HG03442 (cell line): ENCODE measurements at regions not wholly inside any gene's neighbourhood (a gene's known extent, or its start where the extent isn't known, plus 50 kb on each side); places are given as distances from the start of the nearest gene placed in this dataset.
A peak's percentile ranks its signal among the peaks of the same experiment; 100 is the strongest.

Experiments used
- ATAC-seq: cut with Tn5 transposase; IDR thresholded peaks from one replicate; pipeline ENCODE4 v1.9.1; 2021; ENCODE audit warnings: mild to moderate bottlenecking, moderate library complexity; ENCODE audit not compliant: unreplicated experiment

GRCh38 chr2:118255301-118255700 is 167.0 kb downstream of the INSIG2 start:
- ATAC-seq: no peak

DNA sequence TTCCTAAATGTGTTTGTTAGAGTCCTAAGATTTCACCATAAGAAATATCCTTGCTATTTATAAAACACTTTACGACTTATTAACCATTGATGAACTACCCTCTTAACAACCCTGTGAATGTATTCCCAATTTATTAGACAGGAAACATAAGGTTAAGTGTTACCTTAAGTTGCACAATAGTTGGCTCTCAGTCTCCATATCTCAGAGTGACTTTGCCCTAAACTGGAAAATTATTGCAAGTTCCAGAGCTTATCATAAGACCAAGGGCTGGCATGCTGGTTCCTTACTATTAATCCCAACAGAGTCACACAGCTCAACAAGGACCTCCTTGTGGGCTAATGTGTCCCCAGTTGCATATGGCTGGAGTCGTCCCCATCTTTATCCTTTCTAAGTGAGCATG is 165.8 kb downstream of the INSIG2 start:
- no peak for ATAC-seq

DNA sequence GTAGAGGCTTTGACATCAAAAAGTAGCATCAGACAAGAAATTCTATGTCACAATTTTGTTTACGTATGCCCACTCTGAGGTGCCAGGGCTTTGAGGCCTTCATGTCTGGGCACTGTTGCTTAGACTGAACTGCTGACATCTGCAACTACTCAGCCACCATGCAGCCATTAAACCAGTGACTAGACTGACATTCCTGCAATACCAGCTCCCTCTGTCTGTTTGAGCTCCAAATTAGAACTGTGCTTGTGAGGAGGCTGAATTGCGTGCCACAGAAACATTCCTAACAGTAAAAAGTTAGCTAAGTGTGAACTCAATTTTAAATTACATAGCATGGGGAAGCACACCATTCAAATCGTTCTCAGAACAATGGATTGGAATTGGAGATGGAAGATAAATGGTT is 163.2 kb downstream of the INSIG2 start:
- no peak for ATAC-seq

- no peak for ATAC-seq
These were observed 162.2 kb downstream of the INSIG2 start for GRCh38 chr2:118250463-118250862.

DNA sequence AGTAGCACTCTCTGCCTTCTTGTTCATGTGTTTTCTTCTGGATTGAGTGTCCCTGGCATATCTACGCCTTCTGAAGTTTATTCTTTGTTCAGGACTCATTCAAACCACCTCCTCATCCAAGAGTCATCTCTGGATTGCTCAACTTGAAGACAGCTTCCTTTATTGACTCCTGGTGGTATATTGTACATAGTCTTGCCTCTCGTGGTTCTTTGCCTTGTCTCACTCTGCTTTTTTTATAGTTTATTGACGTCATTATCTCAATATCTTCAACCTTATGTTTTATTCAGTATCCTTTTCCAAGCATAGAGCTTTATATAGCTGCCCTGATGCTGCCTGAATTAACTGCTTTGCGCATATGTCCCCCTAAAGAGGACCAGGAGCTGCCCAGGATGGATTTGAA is 161.7 kb downstream of the INSIG2 start:
- peak; percentile 22 for ATAC-seq

DNA sequence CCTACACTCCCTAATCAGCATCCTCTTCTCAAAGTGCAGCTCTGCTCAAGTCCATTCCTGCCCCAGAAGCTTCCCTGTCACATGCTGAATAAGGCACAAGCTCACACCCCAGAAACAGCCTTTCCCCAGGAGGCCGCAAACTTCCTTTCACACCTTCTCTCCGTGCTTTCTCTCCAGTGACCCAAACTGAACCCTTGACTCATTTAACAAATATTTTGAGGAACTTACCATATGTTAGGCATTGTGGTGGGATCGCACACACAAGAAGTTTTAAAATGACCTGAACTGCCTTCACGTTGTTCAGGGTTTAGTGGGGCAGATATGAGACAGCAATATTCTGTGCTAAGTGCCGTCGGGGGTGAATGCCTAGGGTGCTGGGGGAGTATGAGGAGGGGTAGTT is 161.3 kb downstream of the INSIG2 start:
- ATAC-seq: peak; percentile 88

- ATAC-seq: no peak
These were observed 158.5 kb downstream of the INSIG2 start for GRCh38 chr2:118246726-118247125.

GRCh38 chr2:118246079-118246478 is 157.8 kb downstream of the INSIG2 start:
- ATAC-seq: no peak

DNA sequence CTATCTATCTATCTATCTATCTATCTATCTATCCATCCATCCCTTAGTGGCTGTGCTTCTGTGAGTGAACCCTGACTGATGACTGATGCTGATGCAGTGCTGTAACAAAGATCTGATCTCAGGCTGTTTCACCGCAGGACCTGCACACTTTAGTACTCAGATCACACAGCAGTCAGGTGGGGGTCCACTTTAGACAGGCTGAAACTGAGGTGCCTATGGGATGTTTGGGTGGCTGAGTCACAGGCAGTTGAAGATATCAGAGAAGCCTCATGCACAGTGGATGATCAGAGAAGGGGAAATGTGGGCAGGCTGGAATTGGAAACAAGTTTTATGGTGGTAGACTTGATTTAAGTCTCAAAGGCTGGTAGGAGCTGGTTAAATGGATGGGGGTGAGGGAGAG is 156.4 kb downstream of the INSIG2 start:
- no peak for ATAC-seq

GRCh38 chr2:118243031-118243430 is 154.8 kb downstream of the INSIG2 start:
- ATAC-seq: no peak

DNA sequence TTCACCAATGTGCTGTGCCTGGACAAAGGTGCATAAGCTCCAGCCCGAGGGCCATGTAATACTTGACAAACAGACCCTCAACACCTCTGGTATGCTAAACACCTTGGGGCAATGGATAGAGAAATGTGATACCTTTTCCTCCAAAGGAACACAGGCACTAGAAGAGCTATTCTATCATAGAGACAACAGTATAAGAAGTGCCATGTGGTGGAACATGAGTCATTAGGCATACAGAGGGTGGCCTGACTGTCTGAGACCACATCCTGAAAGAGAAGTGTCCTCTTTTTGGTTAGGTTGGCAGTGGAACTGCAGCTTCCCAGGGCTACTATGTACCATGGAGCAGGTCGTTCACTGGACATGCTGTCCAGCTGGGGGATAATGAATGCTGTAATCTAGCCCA is 153.9 kb downstream of the INSIG2 start:
- peak; percentile 88 for ATAC-seq

GRCh38 chr2:118241128-118241527 is 152.9 kb downstream of the INSIG2 start:
- no peak for ATAC-seq

- no peak for ATAC-seq
These were observed 152.0 kb downstream of the INSIG2 start for GRCh38 chr2:118240276-118240675.

GRCh38 chr2:118239284-118239683 is 151.0 kb downstream of the INSIG2 start:
- ATAC-seq: no peak

DNA sequence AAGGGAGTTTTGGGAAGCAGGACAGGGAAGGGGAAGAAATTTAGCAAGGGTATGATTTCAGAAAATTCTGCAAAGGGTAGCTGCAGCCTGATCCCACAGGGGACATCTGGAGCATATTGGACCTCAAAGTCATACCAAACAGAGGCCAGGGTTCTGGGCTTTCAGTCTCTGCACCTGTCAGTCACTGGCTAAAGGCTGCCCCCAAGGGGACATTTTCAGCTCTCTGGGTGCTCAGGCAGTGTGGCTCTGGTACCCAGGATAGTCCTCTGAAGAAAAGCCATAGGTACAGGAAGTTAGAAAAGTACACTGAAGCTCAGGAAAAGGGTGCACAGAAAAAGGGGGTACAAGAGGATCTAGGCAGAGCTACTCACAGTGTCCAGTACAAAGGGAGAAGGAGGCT is 149.2 kb downstream of the INSIG2 start:
- ATAC-seq: no peak

DNA sequence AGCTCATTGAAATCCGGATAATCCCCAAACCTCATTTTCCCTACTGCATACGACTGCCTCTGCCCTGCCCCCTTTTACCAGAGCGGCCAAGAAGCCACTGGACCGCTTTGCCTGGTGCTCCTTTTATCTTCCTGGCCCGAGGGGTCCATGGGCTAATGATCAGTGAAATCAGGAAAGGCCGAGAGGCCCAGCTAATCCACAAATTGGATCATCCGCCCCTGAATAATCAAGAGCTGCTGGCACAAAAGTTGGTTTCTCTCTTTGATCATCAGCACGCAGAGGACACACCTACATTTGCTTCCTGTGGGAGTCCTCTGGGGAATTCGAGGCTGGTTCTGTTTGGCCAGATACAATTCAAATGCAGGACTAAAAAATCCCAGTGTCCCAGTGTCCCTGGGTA is 144.5 kb downstream of the INSIG2 start:
- no peak for ATAC-seq

DNA sequence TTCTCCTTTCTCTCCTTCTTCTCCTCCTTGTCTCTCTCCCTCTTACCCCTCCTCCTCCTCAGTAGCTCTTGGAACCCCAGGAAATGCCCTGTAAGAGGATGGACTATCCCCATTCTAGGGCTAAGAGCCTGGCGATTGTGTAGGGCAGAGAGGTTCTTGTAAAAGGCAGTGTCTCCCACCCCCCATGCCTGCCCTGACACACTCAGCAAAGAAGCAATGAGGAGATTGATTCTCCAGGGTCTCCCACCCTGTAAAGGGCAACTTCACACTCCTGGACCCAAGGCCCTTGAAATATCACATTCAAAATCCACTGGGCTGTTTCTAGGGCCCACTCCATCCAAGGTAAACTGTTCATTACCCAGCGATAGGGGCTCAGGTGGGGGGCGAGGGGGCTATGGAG is 144.1 kb downstream of the INSIG2 start:
- ATAC-seq: no peak

DNA sequence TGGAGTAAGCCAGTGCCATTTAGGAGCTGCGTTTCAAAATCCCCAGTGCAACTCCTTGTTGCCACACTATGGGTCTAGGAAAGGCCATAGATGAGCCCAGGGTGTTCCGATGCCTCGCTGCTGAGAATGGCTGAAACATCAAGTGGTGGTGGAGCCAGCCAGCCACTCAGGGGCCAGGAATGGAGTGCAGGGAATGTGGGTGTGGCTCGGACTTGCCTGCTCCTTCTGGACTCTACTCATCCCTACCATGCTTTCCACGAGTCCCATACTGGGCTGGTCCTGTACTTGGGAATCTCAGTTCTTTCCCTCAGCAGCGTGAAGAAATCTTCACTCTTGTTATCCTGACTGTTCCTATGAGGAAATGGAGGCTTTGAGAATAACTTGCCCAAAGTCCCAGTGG is 143.5 kb downstream of the INSIG2 start:
- no peak for ATAC-seq

- ATAC-seq: no peak
These were observed 139.6 kb downstream of the INSIG2 start for GRCh38 chr2:118227698-118228508.

- ATAC-seq: no peak
These were observed 137.4 kb downstream of the INSIG2 start for GRCh38 chr2:118225666-118226065.

DNA sequence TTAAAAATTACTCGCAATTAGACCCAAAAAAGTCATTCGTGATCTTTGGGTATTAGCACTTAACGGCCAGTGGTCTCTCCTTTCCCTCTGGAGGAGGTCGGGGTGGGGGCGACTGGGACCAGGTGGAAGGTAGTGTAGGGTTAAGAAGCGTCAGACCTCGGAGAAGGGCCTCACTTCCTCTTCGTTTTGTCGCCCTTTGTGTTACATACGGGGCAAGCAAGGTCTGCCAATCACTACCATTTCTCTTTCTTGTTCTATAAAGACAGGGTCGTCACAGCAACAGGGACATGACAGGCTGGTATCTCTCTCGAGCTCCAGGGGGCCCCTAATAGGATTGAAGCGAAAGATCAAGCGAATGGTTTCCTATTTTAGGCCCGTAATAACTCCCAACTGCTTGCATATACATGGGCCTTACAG is 136.6 kb downstream of the INSIG2 start:
- ATAC-seq: no peak

DNA sequence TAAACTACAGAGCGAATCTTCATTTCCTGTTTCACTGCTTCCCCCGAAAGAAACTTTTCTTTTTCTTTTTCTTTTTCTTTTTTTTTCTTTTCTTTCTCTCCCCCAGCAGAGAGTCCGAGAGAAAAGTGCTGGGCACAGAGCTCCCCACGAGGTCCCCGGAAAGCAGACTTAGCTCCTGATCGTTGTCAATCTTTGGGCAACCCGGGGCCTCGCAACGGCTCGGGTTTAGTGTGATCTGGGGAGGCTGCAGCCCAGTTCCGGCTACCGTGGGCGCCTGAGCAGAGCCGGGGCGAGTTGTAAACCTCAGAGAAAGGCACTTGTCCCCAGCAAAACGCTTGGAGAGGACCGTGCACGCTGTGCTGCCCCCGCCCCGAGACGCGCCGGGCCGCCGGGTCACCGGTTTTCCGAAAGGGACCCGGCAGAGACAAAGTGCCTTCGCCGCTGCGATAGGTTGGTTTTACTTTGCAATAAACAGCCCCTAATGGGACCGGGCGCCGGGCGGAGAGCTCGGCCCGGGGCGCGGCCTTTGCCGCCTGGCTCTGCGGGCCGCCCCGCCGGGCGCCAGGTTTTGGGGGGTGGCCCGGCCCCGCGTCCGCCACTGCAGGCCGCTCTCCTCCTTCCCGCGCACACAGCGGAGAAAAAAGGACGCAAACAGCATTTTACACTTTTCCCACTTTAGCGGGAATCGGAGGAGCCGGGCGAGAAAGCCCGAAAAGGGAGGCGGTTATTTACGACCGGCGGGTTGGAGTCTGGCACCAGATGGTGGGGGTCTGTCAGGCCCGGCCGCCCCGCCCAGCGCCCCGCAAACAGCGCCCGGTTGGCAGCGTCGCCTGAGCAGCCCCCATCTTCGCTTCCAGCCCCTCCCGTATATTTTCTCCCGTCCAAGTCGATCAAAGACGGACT is 136.0 kb downstream of the INSIG2 start:
- ATAC-seq: peak; percentile 48
